GM12892 (cell line): ENCODE measurements at regions not wholly inside any gene's neighbourhood (a gene's known extent, or its start where the extent isn't known, plus 50 kb on each side); places are given as distances from the start of the nearest gene placed in this dataset.

Experiments used
- POLR2A ChIP-seq: IDR thresholded peaks from 2 replicates; pipeline ENCODE4 v1.6.1; 2011; ENCODE audit warnings: low read depth, low read length, control low read depth
- POLR2AphosphoS5 ChIP-seq: IDR thresholded peaks from 2 replicates; pipeline ENCODE4 v1.6.1; 2011; ENCODE audit warnings: low read depth, low read length, control low read depth
- TAF1 ChIP-seq: IDR thresholded peaks from 2 replicates; pipeline ENCODE4 v1.6.1; 2011; ENCODE audit warnings: low read depth, mild to moderate bottlenecking, control low read depth, low read length, borderline replicate concordance

- TF ChIP-seq POLR2A = no peak
- TF ChIP-seq POLR2AphosphoS5 = no peak
- TF ChIP-seq TAF1 = no peak
Measured at GRCh38 chr1:201666102-201666501, 127.2 kb downstream of the NAV1 start.
